ENCODE measurements at regions not wholly inside any gene's neighbourhood (a gene's known extent, or its start where the extent isn't known, plus 50 kb on each side); places are given as distances from the start of the nearest gene placed in this dataset.

GRCh38 chr4:14581741-14582140 is 420.5 kb upstream of the CPEB2 start:
- TF ChIP-seq POLR2A (IDR thresholded peaks at IDR 0.05): no peak
- TF ChIP-seq, protein P1, sequence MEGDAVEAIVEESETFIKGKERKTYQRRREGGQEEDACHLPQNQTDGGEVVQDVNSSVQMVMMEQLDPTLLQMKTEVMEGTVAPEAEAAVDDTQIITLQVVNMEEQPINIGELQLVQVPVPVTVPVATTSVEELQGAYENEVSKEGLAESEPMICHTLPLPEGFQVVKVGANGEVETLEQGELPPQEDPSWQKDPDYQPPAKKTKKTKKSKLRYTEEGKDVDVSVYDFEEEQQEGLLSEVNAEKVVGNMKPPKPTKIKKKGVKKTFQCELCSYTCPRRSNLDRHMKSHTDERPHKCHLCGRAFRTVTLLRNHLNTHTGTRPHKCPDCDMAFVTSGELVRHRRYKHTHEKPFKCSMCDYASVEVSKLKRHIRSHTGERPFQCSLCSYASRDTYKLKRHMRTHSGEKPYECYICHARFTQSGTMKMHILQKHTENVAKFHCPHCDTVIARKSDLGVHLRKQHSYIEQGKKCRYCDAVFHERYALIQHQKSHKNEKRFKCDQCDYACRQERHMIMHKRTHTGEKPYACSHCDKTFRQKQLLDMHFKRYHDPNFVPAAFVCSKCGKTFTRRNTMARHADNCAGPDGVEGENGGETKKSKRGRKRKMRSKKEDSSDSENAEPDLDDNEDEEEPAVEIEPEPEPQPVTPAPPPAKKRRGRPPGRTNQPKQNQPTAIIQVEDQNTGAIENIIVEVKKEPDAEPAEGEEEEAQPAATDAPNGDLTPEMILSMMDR (IDR thresholded peaks at IDR 0.05): no peak
